ENCODE measurements at regions not wholly inside any gene's neighbourhood (a gene's known extent, or its start where the extent isn't known, plus 50 kb on each side); places are given as distances from the start of the nearest gene placed in this dataset.

GRCh38 chr2:15853903-15854302 lies 86.4 kb upstream of the MYCN start:
- no peak for TF ChIP-seq POLR2A (IDR thresholded peaks at IDR 0.05)
- TF ChIP-seq CTCF (IDR thresholded peaks at IDR 0.05): no peak

Data from uterus (tissue), 2 donors.